H1 (cell line): ENCODE measurements at regions not wholly inside any gene's neighbourhood (a gene's known extent, or its start where the extent isn't known, plus 50 kb on each side); places are given as distances from the start of the nearest gene placed in this dataset.

Experiments
- CTCF ChIA-PET: fragments of 300-600 bp; sonication (Branson Sonifier 250); formaldehyde crosslinking; loops from one replicate; lab custom pipeline; 2021; ENCODE audit not compliant: partially characterized antibody; lab: Charles Lee
- POLR2A ChIA-PET: fragments of 300-600 bp; sonication (Branson Sonifier 250); formaldehyde crosslinking; loops from one replicate; lab custom pipeline; 2021; ENCODE audit warnings: inconsistent platforms; ENCODE audit not compliant: partially characterized antibody; lab: Charles Lee
- DNase-seq, 2 experiments: peaks; one replicate each; pipeline versions ENCODE4 v3.0.0 to v3.0.0-alpha.2; 2010 to 2022; ENCODE audit warnings: low spot score in 2 of 2, low read depth in 1 of 2, mixed read lengths in 1 of 2
- FAIRE-seq: peaks from 2 replicates; lab custom pipeline; 2011; peaks lifted over from hg19 to GRCh38; lab: Jason Lieb, UNC
- H2AFZ ChIP-seq: 2 replicates; pipeline ENCODE4 v1.8.1; 2012; ENCODE audit warnings: low read length, inconsistent platforms
- H2AK5ac ChIP-seq: 2 replicates; pipeline ENCODE4 v1.6.1; 2013; ENCODE audit warnings: low read depth, low read length
- H2BK120ac ChIP-seq: replicated peaks from 2 replicates; pipeline ENCODE3; 2013; ENCODE audit warnings: low read depth, low read length, inconsistent platforms
- H2BK12ac ChIP-seq: 2 replicates; pipeline ENCODE4 v1.6.1; 2013; ENCODE audit warnings: low read depth, low read length
- H2BK15ac ChIP-seq: 2 replicates; pipeline ENCODE4 v1.6.1; 2013; ENCODE audit warnings: low read length
- H2BK20ac ChIP-seq: 2 replicates; pipeline ENCODE4 v1.6.1; 2013; ENCODE audit warnings: low read length
- H2BK5ac ChIP-seq: 2 replicates; pipeline ENCODE4 v1.6.1; 2013; ENCODE audit warnings: low read depth, low read length
- H3K14ac ChIP-seq: 2 replicates; pipeline ENCODE4 v1.6.1; 2013; ENCODE audit warnings: inconsistent platforms; ENCODE audit not compliant: insufficient read length
- H3K18ac ChIP-seq: 2 replicates; pipeline ENCODE4 v1.6.1; 2013; ENCODE audit warnings: low read length; ENCODE audit errors: extremely low read depth
- H3K23ac ChIP-seq: 2 replicates; pipeline ENCODE4 v1.6.1; 2013; ENCODE audit warnings: inconsistent platforms; ENCODE audit not compliant: insufficient read length
- H3K23me2 ChIP-seq: 2 replicates; pipeline ENCODE4 v1.6.1; 2013; ENCODE audit warnings: low read depth, low read length
- H3K27ac ChIP-seq: 2 replicates; pipeline ENCODE4 v1.6.1; 2011; ENCODE audit warnings: low read depth, low read length, inconsistent platforms
- H3K27me3 ChIP-seq, 4 experiments: replicated peaks in 1 of 4; 1 replicate in 1 of 4; 2 replicates in 3 of 4; pipeline versions ENCODE4 v1.6.1 to v1.8.1; 2011 to 2013; ENCODE audit warnings: low read length in 3 of 4, mild to moderate bottlenecking in 3 of 4, inconsistent platforms in 2 of 4, mixed read lengths in 2 of 4, moderate library complexity in 1 of 4; ENCODE audit not compliant: control insufficient read depth in 3 of 4, insufficient read depth in 3 of 4; ENCODE audit errors: extremely low read depth in 1 of 4
- H3K36me3 ChIP-seq, 4 experiments: 2 replicates each; pipeline versions ENCODE4 v1.6.1 to v1.8.1; 2011 to 2013; ENCODE audit warnings: mild to moderate bottlenecking in 4 of 4, low read length in 3 of 4, moderate library complexity in 2 of 4, control low read depth in 1 of 4, inconsistent platforms in 1 of 4; ENCODE audit not compliant: insufficient read depth in 4 of 4, control insufficient read depth in 2 of 4
- H3K4ac ChIP-seq: replicated peaks from 2 replicates; pipeline ENCODE3; 2013; ENCODE audit warnings: low read length, low read depth, mixed read lengths, inconsistent platforms; ENCODE audit not compliant: insufficient read length
- H3K4me1 ChIP-seq, 4 experiments: replicated peaks in 1 of 4; 1 replicate in 1 of 4; 2 replicates in 3 of 4; pipeline versions ENCODE4 v1.6.1 to v1.8.1; 2011 to 2013; ENCODE audit warnings: low read length in 3 of 4, inconsistent platforms in 2 of 4, mixed read lengths in 1 of 4; ENCODE audit not compliant: insufficient read depth in 4 of 4, control insufficient read depth in 3 of 4
- H3K4me2 ChIP-seq, 2 experiments: 2 replicates each; pipeline versions ENCODE4 v1.6.1 to v1.8.1; 2011 to 2013; ENCODE audit warnings: low read depth in 2 of 2, low read length in 2 of 2, control low read depth in 1 of 2, inconsistent platforms in 1 of 2, mild to moderate bottlenecking in 1 of 2; ENCODE audit not compliant: insufficient read depth in 1 of 2
- H3K4me3 ChIP-seq, 4 experiments: fragments of 200-600, 300-600 bp in 1 of 4; sonication (generic), shearing (Covaris generic), sonication (Bioruptor Twin) in 1 of 4; 2 replicates each; pipeline versions ENCODE4 v1.5.1 to v1.8.1; 2011 to 2016; ENCODE audit warnings: low read length in 4 of 4, low read depth in 3 of 4, control low read depth in 2 of 4, inconsistent platforms in 2 of 4, mild to moderate bottlenecking in 2 of 4, mixed read lengths in 1 of 4, moderate library complexity in 1 of 4; ENCODE audit not compliant: insufficient read depth in 2 of 4; ENCODE audit errors: extremely low read depth in 1 of 4
- H3K56ac ChIP-seq: replicated peaks from 2 replicates; pipeline ENCODE3; 2013; ENCODE audit warnings: low read depth, mild to moderate bottlenecking, mixed read lengths, low read length, inconsistent platforms; ENCODE audit not compliant: insufficient read length
- H3K79me1 ChIP-seq: 2 replicates; pipeline ENCODE4 v1.6.1; 2013; ENCODE audit warnings: low read depth, low read length, control low read depth
- H3K79me2 ChIP-seq, 2 experiments: 2 replicates each; pipeline versions ENCODE4 v1.6.1 to v1.8.1; 2012 to 2013; ENCODE audit warnings: low read length in 2 of 2, mild to moderate bottlenecking in 2 of 2, inconsistent platforms in 1 of 2; ENCODE audit not compliant: insufficient read depth in 2 of 2, control insufficient read depth in 1 of 2
- H3K9ac ChIP-seq, 4 experiments: replicated peaks in 1 of 4; 1 replicate in 1 of 4; 2 replicates in 3 of 4; pipeline versions ENCODE4 v1.6.1 to v1.8.1; 2011 to 2013; ENCODE audit warnings: low read depth in 3 of 4, low read length in 3 of 4, control low read depth in 2 of 4, mild to moderate bottlenecking in 2 of 4, moderate library complexity in 2 of 4, inconsistent platforms in 1 of 4; ENCODE audit errors: extremely low read depth in 1 of 4
- H3K9me3 ChIP-seq, 2 experiments: 2 replicates each; pipeline versions ENCODE4 v1.6.1 to v1.8.1; 2012 to 2013; ENCODE audit warnings: mild to moderate bottlenecking in 2 of 2, moderate library complexity in 2 of 2, control low read depth in 1 of 2, inconsistent platforms in 1 of 2, low read depth in 1 of 2, low read length in 1 of 2, mixed read lengths in 1 of 2; ENCODE audit not compliant: insufficient read depth in 2 of 2
- H4K20me1 ChIP-seq, 2 experiments: replicated peaks in 1 of 2; 2 replicates each; pipeline versions ENCODE3 to v1.8.1; 2011 to 2013; ENCODE audit warnings: inconsistent platforms in 2 of 2, low read length in 2 of 2, mild to moderate bottlenecking in 1 of 2; ENCODE audit not compliant: insufficient read depth in 2 of 2, control insufficient read depth in 1 of 2
- H4K5ac ChIP-seq: 2 replicates; pipeline ENCODE4 v1.6.1; 2013; ENCODE audit warnings: low read length, low read depth, mixed read lengths, inconsistent platforms; ENCODE audit not compliant: insufficient read length
- H4K8ac ChIP-seq: 2 replicates; pipeline ENCODE4 v1.8.0; 2013; ENCODE audit warnings: mild to moderate bottlenecking, moderate library complexity, low read length, inconsistent platforms; ENCODE audit not compliant: insufficient read depth; ENCODE audit errors: extremely low read depth
- H4K91ac ChIP-seq: replicated peaks from 2 replicates; pipeline ENCODE3; 2013; ENCODE audit warnings: low read length, mixed read lengths, inconsistent platforms; ENCODE audit not compliant: insufficient read length
- E2F6 ChIP-seq: IDR thresholded peaks from 2 replicates; pipeline ENCODE4 v1.6.1; 2012; ENCODE audit warnings: inconsistent platforms
- NRF1 ChIP-seq: IDR thresholded peaks from 2 replicates; pipeline ENCODE4 v1.6.1; 2011; ENCODE audit warnings: mild to moderate bottlenecking, low read depth, low read length, improper control_type of control experiment

DNA sequence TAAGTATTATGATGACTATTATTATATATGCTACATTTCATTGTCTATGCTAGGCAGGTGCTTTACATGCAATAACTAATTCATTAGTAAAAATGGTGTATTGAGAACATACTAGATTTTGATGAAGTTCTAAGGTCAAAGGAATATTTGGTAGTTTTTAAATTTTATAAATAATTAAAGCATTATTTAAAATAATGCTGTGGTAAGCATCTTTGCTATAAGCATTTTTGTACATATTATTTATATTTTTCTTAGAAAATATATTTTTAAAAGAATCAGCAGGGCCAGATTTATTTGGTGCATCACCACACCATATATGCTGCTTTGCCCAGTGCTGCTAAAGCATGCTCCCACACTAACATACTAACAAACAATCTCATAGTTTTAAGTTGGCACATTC, 517.9 kb downstream of the C6orf118 start:
- H2BK5ac ChIP-seq, result no peak overlapping the region
- no peak overlapping the region for H2AK5ac ChIP-seq
- no peaks in the 10 kb centered on the region for H3K27me3 ChIP-seq
- H4K8ac ChIP-seq, result no peak overlapping the region
- H3K4ac ChIP-seq, result no peak overlapping the region
- no peak overlapping the region for H3K18ac ChIP-seq
- H3K36me3 ChIP-seq, result no peaks in the 10 kb centered on the region
- ChIA-PET CTCF (no interaction called here), POLR2A (no interaction called here)
- H2BK12ac ChIP-seq, result no peak overlapping the region
- H2BK20ac ChIP-seq, result no peak overlapping the region
- H4K5ac ChIP-seq, result no peak overlapping the region
- no peaks in the 10 kb centered on the region for H3K23me2 ChIP-seq
- no peaks in the 10 kb centered on the region for H3K4me1 ChIP-seq
- no peak overlapping the region for H3K4me3 ChIP-seq
- H3K27ac ChIP-seq, result no peak overlapping the region
- FAIRE-seq (no peak), DNase-seq (no peak)
- no peak for TF ChIP-seq NRF1
- no peak for TF ChIP-seq E2F6
- no peak overlapping the region for H3K56ac ChIP-seq
- H3K79me1 ChIP-seq, result no peaks in the 10 kb centered on the region
- H4K20me1 ChIP-seq, result no peaks in the 10 kb centered on the region
- H3K9ac ChIP-seq, result no peak overlapping the region
- H2BK15ac ChIP-seq, result no peak overlapping the region
- no peak overlapping the region for H3K4me2 ChIP-seq
- H2AFZ ChIP-seq, result no peak overlapping the region
- H4K91ac ChIP-seq, result no peak overlapping the region
- no peak overlapping the region for H3K23ac ChIP-seq
- H2BK120ac ChIP-seq, result no peak overlapping the region
- peaks cover 5% of the 10 kb centered on the region in 2 experiments; a peak in 1 of 4 replicates for H3K9me3 ChIP-seq
- H3K14ac ChIP-seq, result no peak overlapping the region
- H3K79me2 ChIP-seq, result no peaks in the 10 kb centered on the region
